ENCODE measurements at regions not wholly inside any gene's neighbourhood (a gene's known extent, or its start where the extent isn't known, plus 50 kb on each side); places are given as distances from the start of the nearest gene placed in this dataset.

GRCh38 chr13:58721273-58721672 is 1089.7 kb downstream of the PCDH17 start:
- in situ Hi-C loops (cut with HindIII; ENCODE audit: low pct_unique_long_range_greater_than_20kb, low sequenced_read_pairs) = no loop called here
- no peak for DNase-seq (ENCODE audit: low read depth)

GRCh38 chr13:58728126-58728525 is 1096.6 kb downstream of the PCDH17 start:
- no peak for DNase-seq (ENCODE audit: low read depth)
- in situ Hi-C loops (cut with HindIII; ENCODE audit: low pct_unique_long_range_greater_than_20kb, low sequenced_read_pairs) = no loop called here

DNA sequence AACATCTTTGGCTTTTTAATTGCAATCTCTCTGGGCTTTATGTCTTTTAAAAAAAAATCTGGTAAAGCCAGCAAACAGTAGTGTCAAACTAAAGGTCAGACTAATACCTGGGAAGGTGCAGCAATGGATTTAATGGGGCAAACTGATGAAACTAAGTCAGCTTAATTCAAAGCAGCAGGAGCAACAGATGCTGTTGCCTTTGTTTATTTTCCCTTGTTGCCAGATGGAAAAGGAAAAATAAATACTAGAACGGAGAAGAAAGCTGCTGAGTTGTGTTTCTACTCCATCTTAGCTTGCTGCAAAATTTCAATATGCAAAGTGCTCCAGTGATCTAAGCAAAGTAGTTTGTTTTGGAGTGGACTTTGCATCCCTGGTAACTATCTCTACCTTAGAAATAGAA is 1097.8 kb downstream of the PCDH17 start:
- in situ Hi-C loops (cut with HindIII; ENCODE audit: low pct_unique_long_range_greater_than_20kb, low sequenced_read_pairs) = no loop called here
- DNase-seq (ENCODE audit: low read depth) = no peak

DNA sequence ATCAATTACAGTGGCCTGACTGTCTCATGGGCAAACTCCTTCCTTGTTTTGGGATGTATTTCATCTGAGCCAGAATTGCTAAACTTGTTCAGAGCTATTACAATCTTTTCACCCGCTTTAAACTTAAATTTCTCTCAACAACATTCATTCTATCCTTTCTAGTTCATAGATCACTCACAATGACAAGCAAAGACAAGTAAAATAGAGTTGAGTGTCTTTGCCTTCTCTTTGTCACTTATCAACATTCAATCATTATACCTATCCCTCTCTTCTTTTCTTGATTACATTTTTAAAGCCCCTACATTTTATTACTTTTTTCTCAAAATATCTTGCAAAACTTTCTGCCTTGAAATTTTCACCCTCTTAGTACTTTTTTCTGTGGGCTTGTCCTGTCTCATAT is 1113.1 kb downstream of the PCDH17 start:
- in situ Hi-C loops (cut with HindIII; ENCODE audit: low pct_unique_long_range_greater_than_20kb, low sequenced_read_pairs) = no loop called here
- DNase-seq (ENCODE audit: low read depth) = no peak

- DNase-seq (ENCODE audit: low read depth) = no peak
- in situ Hi-C loops (cut with HindIII; ENCODE audit: low pct_unique_long_range_greater_than_20kb, low sequenced_read_pairs) = no loop called here
These were observed 1136.0 kb downstream of the PCDH17 start for GRCh38 chr13:58767566-58767965.

DNA sequence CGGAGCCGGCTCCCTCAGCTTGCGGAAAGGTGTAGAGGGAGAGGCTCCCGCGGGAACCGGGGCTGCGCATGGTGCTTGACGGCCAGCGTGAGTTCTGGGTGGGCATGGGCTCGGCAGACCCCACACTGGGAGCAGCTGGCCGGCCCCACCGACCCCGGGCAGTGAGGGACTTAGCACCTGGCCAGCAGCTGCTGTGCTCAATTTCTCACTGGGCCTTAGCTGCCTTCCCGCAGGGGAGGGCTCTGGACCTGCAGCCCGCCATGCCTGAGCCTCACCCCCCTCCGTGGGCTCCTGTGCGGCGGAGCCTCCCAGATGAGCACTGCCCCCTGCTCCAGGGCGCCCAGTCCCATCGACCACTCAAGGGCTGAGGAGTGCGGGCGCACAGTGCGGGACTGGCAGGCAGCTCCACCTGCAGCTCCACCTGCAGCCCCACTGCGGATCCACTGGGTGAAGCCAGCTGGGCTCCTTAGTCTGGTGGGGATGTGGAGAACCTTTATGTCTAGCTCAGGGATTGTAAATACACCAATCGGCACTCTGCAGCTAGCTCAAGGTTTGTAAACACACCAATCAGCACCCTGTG is 1141.8 kb downstream of the PCDH17 start:
- in situ Hi-C loops (cut with HindIII; ENCODE audit: low pct_unique_long_range_greater_than_20kb, low sequenced_read_pairs) = no loop called here

GRCh38 chr13:58782736-58783135 is 1151.2 kb downstream of the PCDH17 start:
- DNase-seq (ENCODE audit: low read depth) = no peak
- in situ Hi-C loops (cut with HindIII; ENCODE audit: low pct_unique_long_range_greater_than_20kb, low sequenced_read_pairs) = no loop called here

More for the DNA sequence above, 1141.8 kb downstream of the PCDH17 start:
- DNase-seq (ENCODE audit: low read depth) = no peak

DNA sequence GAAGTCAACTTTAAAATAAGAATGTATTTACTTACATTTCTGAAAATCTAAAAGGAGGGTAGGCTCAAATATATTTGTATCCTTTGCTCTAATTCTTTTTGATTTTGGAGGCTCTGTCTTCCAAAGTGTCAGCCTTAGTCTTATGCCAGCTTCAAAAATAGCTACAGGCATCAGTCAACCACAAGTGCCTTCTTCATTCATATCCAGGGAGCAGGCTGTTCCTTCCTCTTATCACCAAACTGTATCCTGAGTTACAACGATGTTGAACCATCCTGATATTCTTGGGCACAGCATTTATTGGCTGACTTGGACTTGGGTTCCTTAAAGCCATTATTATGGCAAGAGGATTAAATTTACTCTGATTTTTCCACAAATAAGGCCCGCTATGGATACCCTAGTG is 1161.3 kb downstream of the PCDH17 start:
- no peak for DNase-seq (ENCODE audit: low read depth)
- in situ Hi-C loops (cut with HindIII; ENCODE audit: low pct_unique_long_range_greater_than_20kb, low sequenced_read_pairs) = no loop called here

DNA sequence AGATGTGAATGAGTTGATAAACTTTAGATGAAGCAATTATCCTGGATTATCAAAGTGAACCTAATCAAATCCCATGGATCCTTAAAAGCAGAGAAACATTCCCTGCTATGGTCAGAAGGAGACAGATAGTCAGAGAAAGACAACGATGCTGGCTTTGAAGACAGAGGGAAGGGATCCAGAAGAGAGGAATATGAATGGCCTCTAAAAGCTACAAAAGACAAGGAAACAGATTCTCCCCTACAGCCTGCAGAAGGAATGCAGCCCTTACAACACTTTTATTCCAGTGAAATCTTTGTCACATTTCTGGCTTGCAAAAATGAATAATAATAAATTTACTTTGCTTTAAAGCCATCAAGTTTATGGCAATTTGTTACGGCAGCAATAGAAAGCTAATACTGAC is 1164.2 kb downstream of the PCDH17 start:
- DNase-seq (ENCODE audit: low read depth) = no peak
- in situ Hi-C loops (cut with HindIII; ENCODE audit: low pct_unique_long_range_greater_than_20kb, low sequenced_read_pairs) = no loop called here

DNA sequence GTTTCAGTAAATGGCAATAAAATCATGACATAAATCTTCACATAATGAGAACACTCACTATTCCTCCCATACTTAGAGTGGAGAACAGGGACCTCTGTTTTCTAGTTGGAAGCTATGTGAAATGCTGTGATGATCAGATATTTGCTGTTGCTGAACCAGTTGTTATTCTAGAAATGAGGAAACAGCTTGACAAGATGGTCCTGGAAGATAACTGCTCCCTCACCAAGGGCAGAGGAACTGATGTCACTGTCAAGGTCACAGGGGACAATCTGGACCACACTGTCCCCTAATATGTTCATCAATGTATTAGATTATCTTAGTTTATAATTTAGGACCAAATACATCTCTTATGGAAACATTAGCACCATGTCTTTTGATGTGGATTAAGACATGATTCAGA is 1173.3 kb downstream of the PCDH17 start:
- DNase-seq (ENCODE audit: low read depth) = no peak
- in situ Hi-C loops (cut with HindIII; ENCODE audit: low pct_unique_long_range_greater_than_20kb, low sequenced_read_pairs) = no loop called here

- in situ Hi-C loops (cut with HindIII; ENCODE audit: low pct_unique_long_range_greater_than_20kb, low sequenced_read_pairs) = no loop called here
- DNase-seq (ENCODE audit: low read depth) = no peak
These were observed 1174.9 kb downstream of the PCDH17 start for GRCh38 chr13:58806401-58806800.

DNA sequence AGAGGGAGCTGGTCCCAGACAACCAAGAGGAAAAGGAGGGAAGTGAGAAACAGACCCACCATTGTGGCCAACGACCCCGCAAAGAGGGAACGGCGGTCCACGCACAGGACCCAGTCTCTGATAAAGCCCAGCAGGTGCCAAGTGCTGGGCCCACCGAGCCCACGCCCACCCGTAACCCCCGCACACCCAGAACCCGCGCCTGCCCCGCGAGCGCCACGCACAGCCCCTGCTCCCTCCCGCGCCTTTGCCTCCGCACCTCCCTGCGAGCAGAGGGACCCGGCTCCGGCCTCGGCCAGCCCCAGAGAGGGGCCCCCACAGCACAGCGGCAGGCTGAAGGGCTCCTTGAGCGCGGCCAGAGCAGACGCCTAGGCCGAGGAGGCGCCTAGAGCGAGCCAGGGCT is 1192.2 kb downstream of the PCDH17 start:
- no peak for DNase-seq (ENCODE audit: low read depth)
- in situ Hi-C loops (cut with HindIII; ENCODE audit: low pct_unique_long_range_greater_than_20kb, low sequenced_read_pairs) = no loop called here

DNA sequence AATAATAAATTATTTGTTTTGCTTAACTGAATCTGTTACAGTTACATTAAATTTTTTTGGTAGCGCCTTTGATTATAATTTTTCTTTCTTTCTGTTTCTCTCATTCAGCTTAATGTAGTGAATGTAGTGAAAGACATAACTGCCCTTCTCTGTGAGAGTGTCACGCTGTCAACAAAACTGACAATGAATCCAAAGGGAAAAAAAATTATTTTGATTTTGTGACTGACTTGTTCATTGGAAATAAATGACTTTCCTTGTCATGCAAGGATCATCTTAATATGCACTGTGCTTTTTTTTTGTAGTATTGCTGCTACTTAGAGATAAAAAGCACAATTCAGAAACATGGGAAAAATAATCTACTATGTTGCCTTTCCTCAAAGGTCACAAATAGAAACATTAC is 1196.4 kb downstream of the PCDH17 start:
- DNase-seq (ENCODE audit: low read depth) = no peak
- in situ Hi-C loops (cut with HindIII; ENCODE audit: low pct_unique_long_range_greater_than_20kb, low sequenced_read_pairs) = no loop called here

DNA sequence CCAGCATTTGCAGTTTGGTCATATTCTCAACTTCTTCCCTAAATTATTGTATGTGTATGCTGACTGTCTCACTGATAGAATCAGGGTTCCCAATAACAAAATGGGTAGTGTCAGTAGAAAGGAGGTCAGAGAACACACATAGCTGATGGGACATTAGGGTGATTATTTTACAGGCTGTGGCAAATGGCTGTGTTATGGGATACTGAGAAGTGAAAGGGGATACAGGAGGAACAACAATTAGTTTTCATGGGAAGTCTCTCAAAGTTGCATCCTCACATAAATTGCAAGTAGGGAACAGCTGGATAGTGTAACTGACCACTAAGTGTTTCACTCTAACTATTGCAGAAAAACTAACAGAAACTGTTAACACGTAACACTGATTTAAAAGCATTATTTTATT is 1199.3 kb downstream of the PCDH17 start:
- DNase-seq (ENCODE audit: low read depth) = no peak
- in situ Hi-C loops (cut with HindIII; ENCODE audit: low pct_unique_long_range_greater_than_20kb, low sequenced_read_pairs) = no loop called here

- in situ Hi-C loops (cut with HindIII; ENCODE audit: low pct_unique_long_range_greater_than_20kb, low sequenced_read_pairs) = no loop called here
- DNase-seq (ENCODE audit: low read depth) = no peak
These were observed 1207.1 kb downstream of the PCDH17 start for GRCh38 chr13:58838615-58839014.

DNA sequence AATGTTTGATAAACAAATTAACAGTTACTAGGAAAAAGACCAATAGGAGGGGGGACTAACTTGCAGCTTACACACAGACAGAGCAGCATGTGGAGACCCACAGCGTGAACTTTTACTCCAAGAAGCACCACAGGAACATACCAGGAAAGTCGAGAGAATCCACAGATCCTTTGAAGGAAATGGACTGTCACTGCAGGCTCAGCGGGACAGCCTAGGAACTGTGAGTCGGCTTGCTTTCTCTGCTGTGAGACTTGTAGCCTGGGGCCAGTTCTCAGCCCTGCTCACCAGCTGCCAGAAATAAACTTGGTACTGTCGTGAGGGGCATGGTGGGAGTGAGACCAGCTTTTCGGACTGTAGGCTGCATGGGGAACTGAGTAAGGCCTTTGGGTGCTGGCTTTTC is 1211.5 kb downstream of the PCDH17 start:
- no peak for DNase-seq (ENCODE audit: low read depth)
- in situ Hi-C loops (cut with HindIII; ENCODE audit: low pct_unique_long_range_greater_than_20kb, low sequenced_read_pairs) = no loop called here

- DNase-seq (ENCODE audit: low read depth) = no peak
- in situ Hi-C loops (cut with HindIII; ENCODE audit: low pct_unique_long_range_greater_than_20kb, low sequenced_read_pairs) = no loop called here
These were observed 1212.0 kb downstream of the PCDH17 start for GRCh38 chr13:58843567-58843966.

DNA sequence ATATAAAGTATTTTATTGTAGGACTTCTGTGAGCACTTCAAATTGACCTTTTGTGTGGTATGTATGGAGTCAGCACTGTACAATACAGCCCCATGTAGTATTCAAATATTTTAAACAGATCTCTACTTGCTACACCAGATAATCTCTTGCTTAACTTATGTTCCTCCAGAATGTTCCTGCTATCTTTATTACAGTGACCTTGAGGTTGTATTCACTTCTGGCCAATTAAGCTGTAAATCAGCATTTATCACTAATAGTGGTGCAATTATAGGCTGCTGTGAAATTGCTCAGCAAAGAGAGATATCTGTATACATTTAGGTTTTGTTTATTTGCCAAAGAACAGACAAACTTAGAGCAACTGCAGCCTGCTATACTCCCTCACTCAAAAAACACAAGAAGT is 1218.6 kb downstream of the PCDH17 start:
- no peak for DNase-seq (ENCODE audit: low read depth)
- in situ Hi-C loops (cut with HindIII; ENCODE audit: low pct_unique_long_range_greater_than_20kb, low sequenced_read_pairs) = no loop called here

DNA sequence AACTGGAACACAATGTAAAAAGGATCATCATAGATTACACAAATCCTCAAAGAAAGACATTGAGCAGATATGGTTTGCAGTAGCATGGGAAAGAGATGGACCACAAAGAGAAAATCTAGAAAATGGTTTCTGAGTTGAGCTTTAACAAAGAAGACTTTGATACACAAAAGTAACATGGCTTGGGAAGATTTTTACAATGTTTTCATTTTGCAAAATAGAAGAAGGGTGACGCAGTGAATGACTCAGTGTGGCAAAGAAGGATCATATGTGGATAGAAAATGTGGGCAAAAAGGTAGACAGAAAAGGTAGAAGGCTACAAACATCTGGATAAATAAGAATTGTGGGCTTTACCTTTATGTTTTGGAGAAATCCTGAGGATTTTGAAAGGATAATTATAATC is 1220.5 kb downstream of the PCDH17 start:
- in situ Hi-C loops (cut with HindIII; ENCODE audit: low pct_unique_long_range_greater_than_20kb, low sequenced_read_pairs) = no loop called here
- no peak for DNase-seq (ENCODE audit: low read depth)

- in situ Hi-C loops (cut with HindIII; ENCODE audit: low pct_unique_long_range_greater_than_20kb, low sequenced_read_pairs) = no loop called here
- no peak for DNase-seq (ENCODE audit: low read depth)
These were observed 1223.7 kb downstream of the PCDH17 start for GRCh38 chr13:58855283-58855682.

- in situ Hi-C loops (cut with HindIII; ENCODE audit: low pct_unique_long_range_greater_than_20kb, low sequenced_read_pairs) = no loop called here
- no peak for DNase-seq (ENCODE audit: low read depth)
These were observed 1227.4 kb downstream of the PCDH17 start for GRCh38 chr13:58858870-58859371.

All from Caki2 (cell line).